Right cardiac atrium (tissue), 5 donors: ENCODE measurements at regions not wholly inside any gene's neighbourhood (a gene's known extent, or its start where the extent isn't known, plus 50 kb on each side); places are given as distances from the start of the nearest gene placed in this dataset.

Experiments
- ATAC-seq, 2 donors: fragments of 200-7000 bp; cut with Tn5 transposase; one replicate each; pipeline versions ENCODE4 v1.8.0 to v1.9.1; 2020; ENCODE audit warnings: moderate library complexity in 2 of 2, mild to moderate bottlenecking in 1 of 2
- DNase-seq, 3 donors: peaks; one replicate each; pipeline ENCODE4 v3.0.0-alpha.2; 2020
- H3K27ac ChIP-seq: one replicate; pipeline ENCODE4 v1.5.1; 2013; ENCODE audit warnings: mild to moderate bottlenecking, low read length, control low read depth, moderate library complexity
- H3K27me3 ChIP-seq: one replicate; pipeline ENCODE4 v1.6.1; 2013; ENCODE audit not compliant: control insufficient read depth, insufficient read depth
- H3K4me1 ChIP-seq: one replicate; pipeline ENCODE4 v1.6.1; 2013; ENCODE audit warnings: low read length; ENCODE audit not compliant: control insufficient read depth, insufficient read depth
- H3K4me3 ChIP-seq: one replicate; pipeline ENCODE4 v1.5.1; 2013; ENCODE audit warnings: low read length, control low read depth
- H3K9me3 ChIP-seq: one replicate; pipeline ENCODE4 v1.6.1; 2013; ENCODE audit warnings: low read length; ENCODE audit not compliant: control insufficient read depth
- WGBS: extraction: QIAGEN DNeasy Blood & Tissue Kit; methylation state at CpG from one replicate; pipeline ENCODE4 v1.1.7; 2013; 5-methylcytosine and 5-hydroxymethylcytosine counted together
- intact Hi-C, 4 donors: fragments of 100-400 bp; cut with DNase I; formaldehyde crosslinking; loops; one replicate each; pipeline versions ENCODE4 v1.11.0 to v1.14.0; 2022 to 2023
- donor health status: healthy with polysubstance abuse.
- donor health status: DM: no; HTN: yes; CAD: no.
- donor health status: DM: no; HTN: no; CAD: no.
- donor health status: DM: no; HTN: yes; CAD: no; lungs with severe emphysema.
- donor health status: DM: yes; HTN: yes; CAD: no.

- Histone ChIP-seq H3K4me3 (no peak overlapping the region), H3K27ac (no peak overlapping the region), H3K27me3 (no peaks in the 10 kb centered on the region), H3K9me3 (no peaks in the 10 kb centered on the region), H3K4me1 (no peaks in the 10 kb centered on the region)
- intact Hi-C loops = no loop called here
- no peak for DNase-seq
- WGBS = 48% methylated on average over 5 of the region's 5 CpGs
- peak in 1 of 2 donors; percentile 23 for ATAC-seq
Observed at GRCh38 chr12:77493302-77494168, 337.2 kb upstream of the NAV3 start.

DNA sequence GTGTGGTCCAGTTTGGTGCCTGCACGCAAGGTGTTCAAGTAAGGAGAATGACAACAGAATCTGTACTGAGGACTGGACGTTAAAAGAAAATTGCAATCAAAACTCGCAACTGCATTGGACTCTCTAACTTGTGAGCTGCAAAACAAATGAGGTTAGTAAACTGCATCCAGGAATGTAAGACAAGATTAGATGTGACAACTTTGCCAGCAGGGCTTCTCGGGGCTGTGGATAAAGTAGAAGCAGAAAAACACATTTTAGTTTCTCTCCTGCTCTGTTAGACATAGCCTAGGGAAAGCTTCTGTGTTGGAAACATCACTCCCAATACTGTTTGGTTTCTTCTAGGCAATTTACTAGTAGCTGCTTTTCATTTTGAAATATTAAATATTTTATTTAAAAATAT, 338.2 kb upstream of the NAV3 start:
- ATAC-seq (no peak), DNase-seq (no peak)
- WGBS = 61% methylated on average over 4 of the region's 4 CpGs
- Histone ChIP-seq H3K4me3 (no peak overlapping the region), H3K4me1 (no peaks in the 10 kb centered on the region), H3K9me3 (no peaks in the 10 kb centered on the region), H3K27ac (no peak overlapping the region), H3K27me3 (no peaks in the 10 kb centered on the region)
- intact Hi-C loops = no loop called here

GRCh38 chr12:77489331-77489970, 341.2 kb upstream of the NAV3 start:
- no peaks in the 10 kb centered on the region for H3K27me3 ChIP-seq
- H3K4me1 ChIP-seq = peaks cover 1% of the 10 kb centered on the region
- DNase-seq (no peak), ATAC-seq (no peak)
- 71% methylated on average over 4 of the region's 4 CpGs for WGBS
- H3K4me3 ChIP-seq = no peak overlapping the region
- no peak overlapping the region for H3K27ac ChIP-seq
- intact Hi-C loops = no loop called here
- no peaks in the 10 kb centered on the region for H3K9me3 ChIP-seq

- H3K27ac ChIP-seq = no peak overlapping the region
- 62% methylated on average over 2 of the region's 2 CpGs for WGBS
- ATAC-seq (no peak), DNase-seq (no peak)
- H3K27me3 ChIP-seq = no peaks in the 10 kb centered on the region
- intact Hi-C loops = no loop called here
- H3K4me1 ChIP-seq = peaks cover 1% of the 10 kb centered on the region
- no peak overlapping the region for H3K4me3 ChIP-seq
- H3K9me3 ChIP-seq = no peaks in the 10 kb centered on the region
Observed at GRCh38 chr12:77488041-77488620, 342.6 kb upstream of the NAV3 start.

- Histone ChIP-seq H3K27me3 (no peaks in the 10 kb centered on the region), H3K27ac (no peak overlapping the region), H3K9me3 (no peaks in the 10 kb centered on the region), H3K4me3 (no peak overlapping the region), H3K4me1 (peaks cover 1% of the 10 kb centered on the region)
- 90% methylated on average over 1 of the region's 1 CpG for WGBS
- no peak for DNase-seq
- intact Hi-C loops = no loop called here
- no peak for ATAC-seq
Observed at GRCh38 chr12:77486872-77487271, 343.8 kb upstream of the NAV3 start.

DNA sequence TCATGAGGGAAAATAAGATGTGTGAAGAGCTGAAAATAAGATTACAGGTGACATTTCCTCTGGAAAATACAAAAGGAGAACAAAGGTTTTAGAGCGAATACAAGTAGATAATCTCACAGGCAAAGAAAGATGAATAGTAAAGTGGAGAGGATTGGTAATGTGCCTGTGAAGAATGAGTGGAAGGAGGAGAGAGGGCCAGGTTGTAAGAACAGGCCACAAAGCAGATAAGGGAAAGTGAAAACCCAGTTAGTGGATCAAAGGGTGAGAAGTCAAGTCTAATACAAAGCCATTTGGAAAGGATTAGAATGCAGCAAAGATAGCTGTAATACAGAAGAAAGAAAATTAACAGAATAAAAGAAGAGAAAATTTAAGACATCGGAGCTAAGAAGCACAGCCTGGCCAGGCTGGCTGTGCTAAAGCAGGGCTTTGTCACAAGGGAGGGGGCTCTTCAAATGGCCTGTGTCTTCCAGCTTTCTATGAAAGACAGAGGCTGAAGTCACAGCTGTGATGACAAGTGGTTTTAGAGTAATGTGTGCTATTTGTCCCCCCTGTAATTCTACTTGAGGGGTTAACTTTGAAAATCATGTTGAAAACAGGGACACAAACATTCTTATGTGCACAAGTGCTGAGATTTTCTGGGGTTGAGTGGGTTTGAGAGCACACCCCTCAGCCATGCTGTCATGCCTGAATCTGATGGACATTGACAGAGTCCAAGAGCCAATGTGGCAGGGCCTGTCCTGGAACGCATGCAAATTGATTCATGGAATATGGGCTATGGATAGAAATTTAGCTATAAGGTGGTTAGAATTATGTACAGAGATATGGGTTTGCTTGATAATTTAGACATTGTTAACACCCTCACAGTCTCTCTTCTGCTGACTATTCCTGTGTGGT, 344.5 kb upstream of the NAV3 start:
- no peak for ATAC-seq
- Histone ChIP-seq H3K4me1 (peaks cover 1% of the 10 kb centered on the region), H3K27me3 (no peaks in the 10 kb centered on the region), H3K27ac (no peak overlapping the region), H3K9me3 (no peaks in the 10 kb centered on the region), H3K4me3 (no peak overlapping the region)
- intact Hi-C loops = no loop called here
- DNase-seq = no peak
- 93% methylated on average over 3 of the region's 3 CpGs for WGBS

DNA sequence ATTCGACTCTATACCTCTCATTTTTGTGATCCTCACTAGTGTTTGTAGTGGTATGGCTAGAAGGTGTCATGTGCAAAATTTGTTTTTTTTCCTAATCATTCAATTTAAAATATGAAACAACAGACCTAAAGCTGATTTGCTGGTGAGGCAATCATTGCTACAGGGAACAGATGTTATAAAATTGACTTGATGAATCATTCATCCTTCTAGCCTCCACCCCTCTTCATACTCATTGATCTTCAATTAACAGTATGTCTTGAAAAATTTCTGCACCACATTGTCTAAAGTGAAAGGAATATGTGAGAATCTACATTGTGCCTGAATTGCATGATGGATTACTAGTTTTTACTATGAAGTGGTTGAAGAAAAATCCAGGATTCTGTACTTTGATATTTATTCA, 349.0 kb upstream of the NAV3 start:
- no peak for DNase-seq
- ATAC-seq = no peak
- Histone ChIP-seq H3K27me3 (no peaks in the 10 kb centered on the region), H3K4me3 (no peak overlapping the region), H3K9me3 (no peaks in the 10 kb centered on the region), H3K4me1 (peaks cover 1% of the 10 kb centered on the region), H3K27ac (no peak overlapping the region)
- WGBS = 88% methylated on average over 1 of the region's 1 CpG
- intact Hi-C loops = no loop called here

GRCh38 chr12:77477907-77478533, 352.7 kb upstream of the NAV3 start:
- ATAC-seq = no peak
- intact Hi-C loops = no loop called here
- no peak overlapping the region for H3K27ac ChIP-seq
- no peaks in the 10 kb centered on the region for H3K9me3 ChIP-seq
- no peaks in the 10 kb centered on the region for H3K27me3 ChIP-seq
- no peaks in the 10 kb centered on the region for H3K4me1 ChIP-seq
- WGBS = 99% methylated on average over 1 of the region's 1 CpG
- DNase-seq = no peak
- H3K4me3 ChIP-seq = no peak overlapping the region

DNA sequence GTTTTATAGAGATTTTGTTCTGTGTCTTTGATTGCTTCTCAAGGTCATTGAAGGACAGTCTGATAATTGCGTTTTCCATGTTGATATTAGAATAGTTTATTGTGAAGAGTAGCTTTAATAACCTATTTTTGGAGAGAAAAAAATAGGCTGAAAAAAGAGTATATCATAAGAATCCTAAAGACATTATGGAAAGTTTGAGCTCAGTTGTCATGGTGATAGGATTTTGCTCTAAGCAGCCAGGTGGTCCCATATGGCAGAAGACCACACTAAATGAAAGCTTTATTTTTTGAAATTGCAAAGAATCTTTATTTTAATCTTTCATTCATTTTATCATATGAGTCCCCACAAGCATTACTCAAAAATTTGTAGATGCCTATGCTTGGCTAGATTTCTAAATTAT, 358.9 kb upstream of the NAV3 start:
- no peaks in the 10 kb centered on the region for H3K9me3 ChIP-seq
- H3K27me3 ChIP-seq = no peaks in the 10 kb centered on the region
- WGBS = 51% methylated on average over 1 of the region's 1 CpG
- intact Hi-C loops = no loop called here
- no peak overlapping the region for H3K27ac ChIP-seq
- ATAC-seq = no peak
- DNase-seq = no peak
- H3K4me3 ChIP-seq = no peak overlapping the region
- no peaks in the 10 kb centered on the region for H3K4me1 ChIP-seq

GRCh38 chr12:77469578-77470333, 360.9 kb upstream of the NAV3 start:
- Histone ChIP-seq H3K9me3 (no peaks in the 10 kb centered on the region), H3K4me1 (no peaks in the 10 kb centered on the region), H3K27me3 (no peaks in the 10 kb centered on the region), H3K27ac (no peak overlapping the region), H3K4me3 (no peak overlapping the region)
- WGBS = 67% methylated on average over 3 of the region's 3 CpGs
- intact Hi-C loops = no loop called here
- DNase-seq (no peak), ATAC-seq (no peak)
